H9 (cell line): ENCODE measurements at regions not wholly inside any gene's neighbourhood (a gene's known extent, or its start where the extent isn't known, plus 50 kb on each side); places are given as distances from the start of the nearest gene placed in this dataset.
"Not testable (repeated sequence)": the region's sequence is repeated elsewhere in the genome, so short reads cannot be mapped to it uniquely, and the experiment has no call there.

Experiments
- DNase-seq: peaks from one replicate; pipeline ENCODE4 v3.0.0-alpha.2; 2017
- H2AFZ ChIP-seq: one replicate; pipeline ENCODE4 v1.6.1; 2013; ENCODE audit warnings: mild to moderate bottlenecking, low read length, control low read depth, moderate library complexity
- H2AK5ac ChIP-seq: 2 replicates; pipeline ENCODE4 v1.6.1; 2013; ENCODE audit warnings: low read length, control low read depth, mixed read lengths; ENCODE audit not compliant: insufficient read length
- H2BK120ac ChIP-seq: one replicate; pipeline ENCODE4 v1.6.1; 2013; ENCODE audit warnings: low read depth, mild to moderate bottlenecking, low read length, control low read depth, inconsistent platforms; ENCODE audit not compliant: poor library complexity, severe bottlenecking
- H2BK12ac ChIP-seq: 2 replicates; pipeline ENCODE4 v1.6.1; 2013; ENCODE audit warnings: low read length, control low read depth, mixed read lengths, low read depth; ENCODE audit not compliant: insufficient read length
- H2BK15ac ChIP-seq: 2 replicates; pipeline ENCODE4 v1.6.1; 2013; ENCODE audit warnings: low read depth, low read length, control low read depth
- H2BK20ac ChIP-seq: one replicate; pipeline ENCODE4 v1.6.1; 2013; ENCODE audit warnings: low read depth, mild to moderate bottlenecking, low read length, control low read depth, inconsistent platforms; ENCODE audit not compliant: poor library complexity, severe bottlenecking
- H2BK5ac ChIP-seq: 2 replicates; pipeline ENCODE4 v1.6.1; 2013; ENCODE audit warnings: low read length, control low read depth, mixed read lengths; ENCODE audit not compliant: insufficient read length
- H3K14ac ChIP-seq: 2 replicates; pipeline ENCODE4 v1.6.1; 2013; ENCODE audit warnings: low read length, control low read depth; ENCODE audit not compliant: insufficient read depth
- H3K18ac ChIP-seq: 2 replicates; pipeline ENCODE4 v1.6.1; 2013; ENCODE audit warnings: low read depth, mild to moderate bottlenecking, mixed read lengths, low read length, control low read depth; ENCODE audit not compliant: insufficient read length
- H3K23ac ChIP-seq: 2 replicates; pipeline ENCODE4 v1.6.1; 2013; ENCODE audit warnings: low read length, control low read depth, mixed read lengths, low read depth; ENCODE audit not compliant: insufficient read length
- H3K23me2 ChIP-seq: 2 replicates; pipeline ENCODE4 v1.6.1; 2013; ENCODE audit warnings: low read depth, mild to moderate bottlenecking, mixed read lengths, low read length, control low read depth; ENCODE audit not compliant: insufficient read length, poor library complexity, severe bottlenecking
- H3K27ac ChIP-seq: 2 replicates; pipeline ENCODE4 v1.5.1; 2013; ENCODE audit warnings: low read length, control low read depth, mixed read lengths, low read depth; ENCODE audit not compliant: insufficient read length
- H3K27me3 ChIP-seq: 2 replicates; pipeline ENCODE4 v1.6.1; 2013; ENCODE audit warnings: low read length, control low read depth, inconsistent platforms; ENCODE audit not compliant: insufficient read depth
- H3K4ac ChIP-seq: 2 replicates; pipeline ENCODE4 v1.6.1; 2013; ENCODE audit warnings: low read depth, mild to moderate bottlenecking, control low read depth, inconsistent platforms, low read length, moderate library complexity
- H3K4me1 ChIP-seq: 2 replicates; pipeline ENCODE4 v1.6.1; 2013; ENCODE audit warnings: low read length, control low read depth, inconsistent platforms; ENCODE audit not compliant: insufficient read depth
- H3K4me2 ChIP-seq: 2 replicates; pipeline ENCODE4 v1.6.1; 2013; ENCODE audit warnings: low read length, control low read depth, mixed read lengths; ENCODE audit not compliant: insufficient read length, insufficient read depth
- H3K56ac ChIP-seq: 2 replicates; pipeline ENCODE4 v1.6.1; 2013; ENCODE audit warnings: low read depth, mild to moderate bottlenecking, mixed read lengths, low read length, control low read depth; ENCODE audit not compliant: insufficient read length
- H3K79me1 ChIP-seq: 2 replicates; pipeline ENCODE4 v1.6.1; 2013; ENCODE audit warnings: low read depth, mild to moderate bottlenecking, moderate library complexity, low read length, control low read depth, inconsistent platforms; ENCODE audit not compliant: insufficient read depth, poor library complexity, severe bottlenecking
- H3K79me2 ChIP-seq: 2 replicates; pipeline ENCODE4 v1.6.1; 2013; ENCODE audit warnings: low read length, control low read depth, inconsistent platforms; ENCODE audit not compliant: insufficient read depth
- H3K9ac ChIP-seq: 2 replicates; pipeline ENCODE4 v1.6.1; 2013; ENCODE audit warnings: low read length, control low read depth, mixed read lengths; ENCODE audit not compliant: insufficient read length; ENCODE audit errors: extremely low read depth
- H3K9me3 ChIP-seq: one replicate; pipeline ENCODE4 v1.6.1; 2013; ENCODE audit warnings: low read depth, low read length, inconsistent platforms; ENCODE audit not compliant: control insufficient read depth
- H3T11ph ChIP-seq: one replicate; pipeline ENCODE4 v1.6.1; 2013; ENCODE audit warnings: mild to moderate bottlenecking, low read length, control low read depth, inconsistent platforms
- H4K20me1 ChIP-seq: one replicate; pipeline ENCODE4 v1.6.1; 2013; ENCODE audit not compliant: control insufficient read depth, insufficient read length, insufficient read depth
- H4K5ac ChIP-seq: 2 replicates; pipeline ENCODE4 v1.6.1; 2013; ENCODE audit warnings: low read depth, mild to moderate bottlenecking, mixed read lengths, low read length, control low read depth; ENCODE audit not compliant: insufficient read length
- H4K8ac ChIP-seq: replicated peaks from 2 replicates; pipeline ENCODE4 v1.6.1; 2013; ENCODE audit warnings: low read length, control low read depth, mixed read lengths, low read depth; ENCODE audit not compliant: insufficient read length
- H4K91ac ChIP-seq: 2 replicates; pipeline ENCODE4 v1.6.1; 2013; ENCODE audit warnings: low read depth, mild to moderate bottlenecking, moderate library complexity, mixed read lengths, low read length, control low read depth; ENCODE audit not compliant: insufficient read length
- H3K27ac Mint-ChIP-seq, 3 experiments: 2 replicates in 2 of 3; 3 replicates in 1 of 3; pipeline ENCODE4 v1.8.0; 2020 to 2021; ENCODE audit warnings: mixed read lengths in 3 of 3, mild to moderate bottlenecking in 1 of 3, moderate library complexity in 1 of 3
- H3K27me3 Mint-ChIP-seq: 2 replicates; pipeline ENCODE4 v1.8.0; 2021; ENCODE audit warnings: low read depth, mild to moderate bottlenecking, moderate library complexity, mixed read lengths
- H3K36me3 Mint-ChIP-seq, 3 experiments: 2 replicates in 2 of 3; 3 replicates in 1 of 3; pipeline ENCODE4 v1.8.0; 2020 to 2021; ENCODE audit warnings: low read depth in 3 of 3, mixed read lengths in 3 of 3; ENCODE audit not compliant: insufficient read depth in 1 of 3
- H3K4me1 Mint-ChIP-seq, 2 experiments: 2 replicates each; pipeline ENCODE4 v1.8.0; 2020; ENCODE audit warnings: mixed read lengths in 2 of 2
- H3K4me3 Mint-ChIP-seq, 2 experiments: 2 replicates in 1 of 2; 3 replicates in 1 of 2; pipeline ENCODE4 v1.8.0; 2020 to 2021; ENCODE audit warnings: mild to moderate bottlenecking in 2 of 2, mixed read lengths in 2 of 2, moderate library complexity in 1 of 2
- H3K9me3 Mint-ChIP-seq, 2 experiments: 2 replicates in 1 of 2; 3 replicates in 1 of 2; pipeline ENCODE4 v1.8.0; 2020; ENCODE audit warnings: mild to moderate bottlenecking in 2 of 2, mixed read lengths in 2 of 2, moderate library complexity in 1 of 2
- WGBS: extraction: QIAGEN DNeasy Blood & Tissue Kit; methylation state at CpG from one replicate; pipeline ENCODE4 v1.1.7; 2013; ENCODE audit warnings: missing lambda C conversion rate, low lambda C conversion rate, mixed read lengths; ENCODE audit not compliant: insufficient read length; ENCODE audit errors: extremely low coverage; 5-methylcytosine and 5-hydroxymethylcytosine counted together
- TF ChIP-seq, protein P1 (sequence below): fragments of 200-600 bp; sonication (generic); conservative IDR thresholded peaks from 3 replicates; pipeline ENCODE4 v1.8.0; 2021; ENCODE audit warnings: antibody characterized with exemption, mild to moderate bottlenecking

DNA sequence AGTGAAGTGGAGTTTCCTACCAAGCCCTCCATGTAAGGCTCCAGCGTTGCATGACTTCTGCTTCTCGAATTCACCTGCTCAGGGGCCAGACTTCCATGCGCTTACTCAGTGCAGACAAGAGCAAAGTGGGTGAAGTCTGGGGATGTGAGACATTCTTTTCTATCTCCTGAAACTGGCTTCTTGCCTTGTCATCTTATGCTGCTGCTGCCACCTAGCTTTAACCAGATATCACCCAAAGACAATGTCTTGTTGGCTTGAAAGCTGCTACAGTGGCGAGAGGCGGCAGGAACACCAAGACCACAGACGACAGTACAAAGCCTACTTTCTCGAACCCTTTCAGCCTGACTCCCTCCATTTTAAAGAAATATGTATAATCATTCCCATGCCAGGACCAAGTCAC lies 103.6 kb upstream of the ADGRG2 start:
- no peak overlapping the region for H3K4me3 Mint-ChIP-seq
- peaks cover 0 to 1% (median 0%) of the 10 kb centered on the region in 3 experiments; a peak in 2 of 7 replicates for H3K36me3 Mint-ChIP-seq
- H3K27me3 Mint-ChIP-seq = peaks cover 1% of the 10 kb centered on the region; the same call in 1 of the 2 replicates
- Histone ChIP-seq H3K14ac (no peak overlapping the region), H3K79me2 (no peaks in the 10 kb centered on the region), H4K91ac (no peak overlapping the region), H3K9me3 (peaks cover 14% of the 10 kb centered on the region), H2AFZ (no peak overlapping the region), H3K4me2 (no peak overlapping the region), H3K9ac (no peak overlapping the region), H2BK12ac (no peak overlapping the region), H3K27ac (no peak overlapping the region), H4K20me1 (no peaks in the 10 kb centered on the region), H3K79me1 (no peaks in the 10 kb centered on the region), H3T11ph (no peak overlapping the region), H4K8ac (no peak overlapping the region), H2BK15ac (0 out of 2 replicates have a peak overlapping the region, but pooled peaks have one; percentile 68), H2BK5ac (no peak overlapping the region), H3K18ac (no peak overlapping the region), H2BK20ac (no peak overlapping the region), H2BK120ac (no peak overlapping the region), H2AK5ac (no peak overlapping the region), H3K23ac (no peak overlapping the region), H3K23me2 (no peaks in the 10 kb centered on the region), H3K4me1 (no peaks in the 10 kb centered on the region), H3K27me3 (no peaks in the 10 kb centered on the region), H3K4ac (no peak overlapping the region), H4K5ac (no peak overlapping the region), H3K56ac (no peak overlapping the region)
- WGBS = no CpG with 5 or more reads among the region's 7 CpGs
- TF ChIP-seq, protein P1, sequence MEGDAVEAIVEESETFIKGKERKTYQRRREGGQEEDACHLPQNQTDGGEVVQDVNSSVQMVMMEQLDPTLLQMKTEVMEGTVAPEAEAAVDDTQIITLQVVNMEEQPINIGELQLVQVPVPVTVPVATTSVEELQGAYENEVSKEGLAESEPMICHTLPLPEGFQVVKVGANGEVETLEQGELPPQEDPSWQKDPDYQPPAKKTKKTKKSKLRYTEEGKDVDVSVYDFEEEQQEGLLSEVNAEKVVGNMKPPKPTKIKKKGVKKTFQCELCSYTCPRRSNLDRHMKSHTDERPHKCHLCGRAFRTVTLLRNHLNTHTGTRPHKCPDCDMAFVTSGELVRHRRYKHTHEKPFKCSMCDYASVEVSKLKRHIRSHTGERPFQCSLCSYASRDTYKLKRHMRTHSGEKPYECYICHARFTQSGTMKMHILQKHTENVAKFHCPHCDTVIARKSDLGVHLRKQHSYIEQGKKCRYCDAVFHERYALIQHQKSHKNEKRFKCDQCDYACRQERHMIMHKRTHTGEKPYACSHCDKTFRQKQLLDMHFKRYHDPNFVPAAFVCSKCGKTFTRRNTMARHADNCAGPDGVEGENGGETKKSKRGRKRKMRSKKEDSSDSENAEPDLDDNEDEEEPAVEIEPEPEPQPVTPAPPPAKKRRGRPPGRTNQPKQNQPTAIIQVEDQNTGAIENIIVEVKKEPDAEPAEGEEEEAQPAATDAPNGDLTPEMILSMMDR = peak; percentile 32; the same call in 1 of the 3 replicates
- peak; percentile 39 for DNase-seq
- H3K27ac Mint-ChIP-seq = no peak overlapping the region; a peak in 1 of 7 replicates
- H3K9me3 Mint-ChIP-seq = peaks cover 64 to 70% of the 10 kb centered on the region in 2 experiments
- H3K4me1 Mint-ChIP-seq = peaks cover 0 to 8% of the 10 kb centered on the region in 2 experiments; a peak in 3 of 4 replicates

DNA sequence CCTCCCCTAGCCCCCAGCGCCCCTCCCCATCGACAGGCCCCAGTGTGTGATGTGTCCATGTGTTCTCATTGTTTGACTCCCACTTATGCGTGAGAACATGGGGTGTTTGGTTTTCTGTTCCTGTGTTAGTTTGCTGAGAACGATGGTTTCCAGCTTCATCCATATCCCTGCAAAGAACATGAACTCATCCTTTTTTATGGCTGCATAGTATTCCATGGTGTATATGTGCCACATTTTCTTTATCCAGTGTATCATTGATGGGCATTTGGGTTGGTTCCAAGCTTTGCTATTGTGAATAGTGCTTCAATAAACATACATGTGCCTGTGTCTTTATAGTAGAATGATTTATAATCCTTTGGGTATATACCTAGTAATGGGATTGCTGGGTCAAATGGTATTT lies 107.6 kb upstream of the ADGRG2 start:
- H3K9me3 ChIP-seq = peaks cover 14% of the 10 kb centered on the region
- not testable (repeated sequence) for H3K23me2 ChIP-seq, H3K9ac ChIP-seq, H3K56ac ChIP-seq, H2BK15ac ChIP-seq, H3K27me3 Mint-ChIP-seq, H3K27me3 ChIP-seq, H3K4me1 Mint-ChIP-seq, H3K36me3 Mint-ChIP-seq, H3K79me1 ChIP-seq, H3K18ac ChIP-seq, H3T11ph ChIP-seq, H3K27ac ChIP-seq, H4K20me1 ChIP-seq, H3K79me2 ChIP-seq, H2BK120ac ChIP-seq, H3K4me1 ChIP-seq, H3K27ac Mint-ChIP-seq, H4K5ac ChIP-seq, H4K91ac ChIP-seq, H4K8ac ChIP-seq, H2BK5ac ChIP-seq, H3K14ac ChIP-seq, DNase-seq, H3K4me2 ChIP-seq, H2AK5ac ChIP-seq, H2BK20ac ChIP-seq, H2AFZ ChIP-seq, H3K4ac ChIP-seq, H3K4me3 Mint-ChIP-seq, H2BK12ac ChIP-seq, H3K23ac ChIP-seq
- no CpG with 5 or more reads among the region's 4 CpGs for WGBS
- peaks cover 57 to 67% of the 10 kb centered on the region in 2 experiments for H3K9me3 Mint-ChIP-seq
